ENCODE measurements at regions not wholly inside any gene's neighbourhood (a gene's known extent, or its start where the extent isn't known, plus 50 kb on each side); places are given as distances from the start of the nearest gene placed in this dataset.

DNA sequence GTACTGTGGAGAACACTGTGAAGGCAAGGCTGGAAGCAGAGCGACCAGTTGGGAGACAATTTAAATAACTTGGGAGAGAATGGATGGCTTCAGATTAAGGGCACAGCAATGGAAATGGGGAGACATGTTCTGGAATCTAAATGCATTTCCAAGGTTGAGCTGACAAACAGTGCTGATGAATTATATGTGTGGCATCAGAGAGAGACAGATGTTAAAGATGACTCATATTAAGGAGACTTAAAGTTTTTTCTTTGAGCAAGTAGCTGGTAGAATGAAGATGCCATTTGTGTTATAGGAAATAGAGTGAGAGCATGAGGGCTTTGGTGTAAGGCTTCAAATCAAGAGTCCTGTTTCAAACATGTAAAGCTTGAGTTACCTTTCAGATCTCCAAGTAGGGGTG is 441.8 kb downstream of the SETBP1 start:
- no peak for DNase-seq (ENCODE audit: low read depth, low spot score)
- Histone ChIP-seq H3K9me3 (ENCODE audit: control insufficient read depth, low read depth, low read length) (no peaks in the 10 kb centered on the region), H3K9me1 (ENCODE audit: control insufficient read depth, extremely low read depth, insufficient read depth, low read length) (no peaks in the 10 kb centered on the region), H4K20me1 (ENCODE audit: control insufficient read depth, extremely low read depth, insufficient read depth, low read length) (no peaks in the 10 kb centered on the region), H3K9ac (ENCODE audit: control insufficient read depth, extremely low read depth, insufficient read depth, low read length) (no peak overlapping the region), H3K27me3 (ENCODE audit: control insufficient read depth, extremely low read depth, insufficient read depth, low read length) (no peaks in the 10 kb centered on the region), H3K4me2 (ENCODE audit: control insufficient read depth, extremely low read depth, insufficient read depth, low read depth, low read length) (no peak overlapping the region), H3K4me1 (ENCODE audit: control insufficient read depth, extremely low read depth, insufficient read depth, low read length) (no peaks in the 10 kb centered on the region), H3K27ac (ENCODE audit: control insufficient read depth, insufficient read depth, low read length) (no peak overlapping the region), H2AFZ (ENCODE audit: control insufficient read depth, low read length) (no peak overlapping the region), H3K4me3 (ENCODE audit: control insufficient read depth in 2 of 3, extremely low read depth in 1 of 3, insufficient read depth in 2 of 3, low read depth in 1 of 3, low read length in 3 of 3) (no peak overlapping the region), H3K36me3 (ENCODE audit: control insufficient read depth in 2 of 2, extremely low read depth in 1 of 2, insufficient read depth in 2 of 2, low read length in 2 of 2) (no peaks in the 10 kb centered on the region), H3K79me2 (ENCODE audit: control insufficient read depth, insufficient read depth, low read length) (no peaks in the 10 kb centered on the region)
- dilution Hi-C loops (cut with MboI; ENCODE audit: extremely low pct_ligation_motif_present, low sequenced_read_pairs) = no loop called here
- FAIRE-seq = no peak
- TF ChIP-seq EZH2 (IDR thresholded peaks at IDR 0.05; ENCODE audit: low read length) = no peak
- TF ChIP-seq, protein P1, sequence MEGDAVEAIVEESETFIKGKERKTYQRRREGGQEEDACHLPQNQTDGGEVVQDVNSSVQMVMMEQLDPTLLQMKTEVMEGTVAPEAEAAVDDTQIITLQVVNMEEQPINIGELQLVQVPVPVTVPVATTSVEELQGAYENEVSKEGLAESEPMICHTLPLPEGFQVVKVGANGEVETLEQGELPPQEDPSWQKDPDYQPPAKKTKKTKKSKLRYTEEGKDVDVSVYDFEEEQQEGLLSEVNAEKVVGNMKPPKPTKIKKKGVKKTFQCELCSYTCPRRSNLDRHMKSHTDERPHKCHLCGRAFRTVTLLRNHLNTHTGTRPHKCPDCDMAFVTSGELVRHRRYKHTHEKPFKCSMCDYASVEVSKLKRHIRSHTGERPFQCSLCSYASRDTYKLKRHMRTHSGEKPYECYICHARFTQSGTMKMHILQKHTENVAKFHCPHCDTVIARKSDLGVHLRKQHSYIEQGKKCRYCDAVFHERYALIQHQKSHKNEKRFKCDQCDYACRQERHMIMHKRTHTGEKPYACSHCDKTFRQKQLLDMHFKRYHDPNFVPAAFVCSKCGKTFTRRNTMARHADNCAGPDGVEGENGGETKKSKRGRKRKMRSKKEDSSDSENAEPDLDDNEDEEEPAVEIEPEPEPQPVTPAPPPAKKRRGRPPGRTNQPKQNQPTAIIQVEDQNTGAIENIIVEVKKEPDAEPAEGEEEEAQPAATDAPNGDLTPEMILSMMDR (optimal IDR thresholded peaks at IDR 0.05 in 1 of 3, IDR thresholded peaks at IDR 0.05 in 1 of 3, conservative IDR thresholded peaks at IDR 0.05 in 1 of 3; ENCODE audit: extremely low read depth in 1 of 3, insufficient read depth in 2 of 3, low read length in 3 of 3) = no peak

DNA sequence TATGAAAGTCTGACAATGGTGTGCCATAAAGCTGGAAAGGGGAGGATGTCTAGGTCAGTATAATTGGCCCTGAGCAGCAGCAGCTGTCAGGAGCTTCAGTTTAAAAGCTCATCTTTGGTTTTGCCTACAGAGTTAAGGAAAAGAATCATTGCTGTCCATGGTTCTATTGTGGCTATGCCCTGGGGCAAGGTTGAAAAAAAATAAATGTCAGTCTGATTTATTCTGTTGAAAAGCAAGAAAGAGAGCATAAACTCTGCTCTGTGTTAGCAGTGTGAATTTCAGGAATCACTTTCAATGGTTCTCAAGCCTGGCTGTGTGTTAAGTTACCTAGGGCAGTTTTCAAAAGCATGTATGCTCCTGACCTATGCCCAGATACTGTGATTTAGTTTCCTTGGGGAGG is 446.7 kb downstream of the SETBP1 start:
- Histone ChIP-seq H3K9me3 (ENCODE audit: control insufficient read depth, low read depth, low read length) (no peaks in the 10 kb centered on the region), H3K27me3 (ENCODE audit: control insufficient read depth, extremely low read depth, insufficient read depth, low read length) (no peaks in the 10 kb centered on the region), H3K27ac (ENCODE audit: control insufficient read depth, insufficient read depth, low read length) (no peak overlapping the region), H3K79me2 (ENCODE audit: control insufficient read depth, insufficient read depth, low read length) (no peaks in the 10 kb centered on the region), H3K9ac (ENCODE audit: control insufficient read depth, extremely low read depth, insufficient read depth, low read length) (no peak overlapping the region), H3K9me1 (ENCODE audit: control insufficient read depth, extremely low read depth, insufficient read depth, low read length) (no peaks in the 10 kb centered on the region), H3K4me3 (ENCODE audit: control insufficient read depth in 2 of 3, extremely low read depth in 1 of 3, insufficient read depth in 2 of 3, low read depth in 1 of 3, low read length in 3 of 3) (no peak overlapping the region), H3K4me2 (ENCODE audit: control insufficient read depth, extremely low read depth, insufficient read depth, low read depth, low read length) (no peak overlapping the region), H3K36me3 (ENCODE audit: control insufficient read depth in 2 of 2, extremely low read depth in 1 of 2, insufficient read depth in 2 of 2, low read length in 2 of 2) (no peaks in the 10 kb centered on the region), H4K20me1 (ENCODE audit: control insufficient read depth, extremely low read depth, insufficient read depth, low read length) (no peaks in the 10 kb centered on the region), H2AFZ (ENCODE audit: control insufficient read depth, low read length) (no peak overlapping the region), H3K4me1 (ENCODE audit: control insufficient read depth, extremely low read depth, insufficient read depth, low read length) (no peaks in the 10 kb centered on the region)
- FAIRE-seq (no peak), DNase-seq (ENCODE audit: low read depth, low spot score) (no peak)
- dilution Hi-C loops (cut with MboI; ENCODE audit: extremely low pct_ligation_motif_present, low sequenced_read_pairs) = no loop called here
- TF ChIP-seq EZH2 (IDR thresholded peaks at IDR 0.05; ENCODE audit: low read length) = no peak
- TF ChIP-seq, protein P1 (optimal IDR thresholded peaks at IDR 0.05 in 1 of 3, IDR thresholded peaks at IDR 0.05 in 1 of 3, conservative IDR thresholded peaks at IDR 0.05 in 1 of 3; ENCODE audit: extremely low read depth in 1 of 3, insufficient read depth in 2 of 3, low read length in 3 of 3) = no peak
